K562 (cell line): ENCODE measurements at regions not wholly inside any gene's neighbourhood (a gene's known extent, or its start where the extent isn't known, plus 50 kb on each side); places are given as distances from the start of the nearest gene placed in this dataset.

ENCODE experiments used
- ATAC-seq: fragments of 200-7000 bp; cut with Tn5 transposase; 3 replicates; pipeline ENCODE4 v1.9.1; 2020; ENCODE audit warnings: moderate library complexity
- BruUV-seq: library from RNA; stranded (reverse); fragments of 400-500 nt; replicated peaks from 2 replicates; lab custom pipeline; 2021; lab: Mats Ljungman, UMichigan
- CTCF ChIA-PET: fragments of 300-600 bp; formaldehyde crosslinking; extraction: SDS; loops from one replicate; lab custom pipeline; 2021; ENCODE audit warnings: low intra/inter-chr PET ratio; lab: Yijun Ruan, JAX
- POLR2A ChIA-PET: fragments of 300-600, 350-650 bp; sonication (Branson Sonifier 250); formaldehyde crosslinking; extraction: SDS; loops from one replicate; lab custom pipeline; 2021; ENCODE audit warnings: antibody characterized with exemption, inconsistent platforms; lab: Yijun Ruan, JAX
- DNase-seq, 4 experiments: peaks; one replicate each; pipeline versions ENCODE4 v3.0.0 to v3.0.0-alpha.2; 2011 to 2018; ENCODE audit warnings: low spot score in 3 of 4, mixed read lengths in 3 of 4; ENCODE audit errors: extremely low read depth in 1 of 4
- FAIRE-seq: peaks from 2 replicates; lab custom pipeline; 2011; peaks lifted over from hg19 to GRCh38; lab: Jason Lieb, UNC
- H2AFZ ChIP-seq: 2 replicates; pipeline ENCODE4 v1.6.0; 2011; ENCODE audit warnings: low read depth, low read length, control low read depth, inconsistent platforms
- H3K27ac ChIP-seq: fragments of 200-600 bp; 3 replicates; pipeline ENCODE4 v1.8.0; 2011; ENCODE audit warnings: low read depth, mild to moderate bottlenecking, control low read depth, inconsistent platforms, low read length, moderate library complexity, mixed read lengths; ENCODE audit errors: extremely low read depth
- H3K27me3 ChIP-seq, 2 experiments: fragments of 300-600 bp in 1 of 2; 2 replicates in 1 of 2; 3 replicates in 1 of 2; pipeline versions ENCODE4 v1.6.0 to v1.8.0; 2011; ENCODE audit warnings: inconsistent platforms in 2 of 2, low read length in 2 of 2, mild to moderate bottlenecking in 1 of 2, mixed read lengths in 1 of 2, moderate library complexity in 1 of 2; ENCODE audit not compliant: control insufficient read depth in 2 of 2, insufficient read depth in 2 of 2
- H3K36me3 ChIP-seq: fragments of 300-600 bp; 3 replicates; pipeline ENCODE4 v1.8.0; 2011; ENCODE audit warnings: mild to moderate bottlenecking, low read length, inconsistent platforms; ENCODE audit not compliant: control insufficient read depth, insufficient read depth
- H3K4me1 ChIP-seq, 2 experiments: fragments of 200-600 bp in 1 of 2; replicated peaks in 1 of 2; 2 replicates in 1 of 2; 3 replicates in 1 of 2; pipeline versions ENCODE4 v1.5.1 to v1.8.0; 2011; ENCODE audit warnings: inconsistent platforms in 2 of 2, low read length in 2 of 2, mild to moderate bottlenecking in 1 of 2, mixed read lengths in 1 of 2, moderate library complexity in 1 of 2; ENCODE audit not compliant: control insufficient read depth in 2 of 2, insufficient read depth in 2 of 2
- H3K4me2 ChIP-seq: 2 replicates; pipeline ENCODE4 v1.6.1; 2011; ENCODE audit warnings: low read length, control low read depth, inconsistent platforms, mixed read lengths; ENCODE audit not compliant: insufficient read depth
- H3K4me3 ChIP-seq: fragments of 200-600 bp; sonication (generic), shearing (Covaris generic); 2 replicates; pipeline ENCODE4 v1.5.1; 2016; ENCODE audit warnings: control low read depth, inconsistent platforms
- H3K79me2 ChIP-seq: fragments of 200-600 bp; 3 replicates; pipeline ENCODE4 v1.8.0; 2011; ENCODE audit warnings: low read length, inconsistent platforms; ENCODE audit not compliant: control insufficient read depth, insufficient read depth
- H3K9ac ChIP-seq, 2 experiments: 2 replicates each; pipeline versions ENCODE4 v1.6.0 to v1.6.1; 2011; ENCODE audit warnings: low read depth in 2 of 2, low read length in 2 of 2, control low read depth in 1 of 2, inconsistent platforms in 1 of 2, mild to moderate bottlenecking in 1 of 2, mixed read lengths in 1 of 2; ENCODE audit not compliant: insufficient read depth in 1 of 2
- H3K9me1 ChIP-seq: one replicate; pipeline ENCODE4 v1.6.0; 2011; ENCODE audit warnings: inconsistent platforms, mild to moderate bottlenecking, low read length, moderate library complexity; ENCODE audit not compliant: control insufficient read depth, insufficient read depth
- H3K9me3 ChIP-seq: replicated peaks from 2 replicates; pipeline ENCODE4 v1.5.1; 2011; ENCODE audit warnings: low read depth, low read length, inconsistent platforms; ENCODE audit not compliant: control insufficient read depth, insufficient read depth
- H4K20me1 ChIP-seq: replicated peaks from 2 replicates; pipeline ENCODE4 v1.6.1; 2011; ENCODE audit warnings: low read length, inconsistent platforms, mixed read lengths; ENCODE audit not compliant: control insufficient read depth, insufficient read depth
- ATF1 ChIP-seq, 2 experiments: fragments of 450-650 bp in 1 of 2; IDR thresholded peaks; 2 replicates each; pipeline ENCODE4 v1.6.1; 2016; ENCODE audit warnings: missing compliant biosample characterization in 1 of 2, missing genetic modification characterization in 1 of 2
- BRF1 ChIP-seq: IDR thresholded peaks from 3 replicates; pipeline ENCODE4 v1.6.1; 2011; ENCODE audit warnings: borderline replicate concordance, mild to moderate bottlenecking; ENCODE audit not compliant: insufficient read length; ENCODE audit errors: extremely low read depth
- RCOR1 ChIP-seq, 2 experiments: IDR thresholded peaks; 2 replicates each; pipeline ENCODE4 v1.6.1; 2012; ENCODE audit warnings: low read depth in 2 of 2, low read length in 2 of 2, borderline replicate concordance in 1 of 2, improper control_type of control experiment in 1 of 2
- RREB1 ChIP-seq: fragments of 250-450 bp; sonication (Bioruptor Pico); IDR thresholded peaks from 2 replicates; pipeline ENCODE4 v1.4.0; 2020
- RUNX1 ChIP-seq: sonication (generic); IDR thresholded peaks from 2 replicates; pipeline ENCODE4 v1.6.1; 2016; ENCODE audit warnings: antibody characterized with exemption, low read depth
- ZNF586 ChIP-seq: fragments of 450-650 bp; formaldehyde crosslinking; conservative IDR thresholded peaks from 2 replicates; pipeline ENCODE4 v1.4.0; 2020; ENCODE audit warnings: mild to moderate bottlenecking, moderate library complexity
- ZSCAN29 ChIP-seq: fragments of 450-650 bp; IDR thresholded peaks from 2 replicates; pipeline ENCODE4 v1.6.1; 2017
- WGBS: fragments of 100-300 bp; shearing (Covaris generic); methylation state at CpG from one replicate; pipeline ENCODE4 v1.1.6; 2016; ENCODE audit warnings: low coverage, mixed read lengths; ENCODE audit not compliant: insufficient coverage; ENCODE audit errors: missing lambda C conversion rate; 5-methylcytosine and 5-hydroxymethylcytosine counted together
- in situ Hi-C: fragments of 300-500 bp; cut with MboI; formaldehyde crosslinking; loops from 4 replicates; pipeline ENCODE4 v1.15.0; 2018; ENCODE audit warnings: inconsistent platforms, mixed read lengths
- intact Hi-C: fragments of 100-400 bp; cut with micrococcal nuclease; formaldehyde crosslinking; loops from 2 replicates; pipeline ENCODE4 v1.14.2; 2022
- TF ChIP-seq, protein P1 (sequence below): fragments of 450-650 bp; formaldehyde crosslinking; IDR thresholded peaks from 2 replicates; pipeline ENCODE4 v1.4.0; 2020; ENCODE audit warnings: mild to moderate bottlenecking, moderate library complexity
- TF ChIP-seq, protein P2 (sequence below): IDR thresholded peaks from 2 replicates; pipeline ENCODE4 v1.6.1; 2011; ENCODE audit warnings: borderline replicate concordance, low read depth, mild to moderate bottlenecking, moderate library complexity, low read length; ENCODE audit not compliant: insufficient read depth, poor library complexity, severe bottlenecking

- TF ChIP-seq, protein P1, sequence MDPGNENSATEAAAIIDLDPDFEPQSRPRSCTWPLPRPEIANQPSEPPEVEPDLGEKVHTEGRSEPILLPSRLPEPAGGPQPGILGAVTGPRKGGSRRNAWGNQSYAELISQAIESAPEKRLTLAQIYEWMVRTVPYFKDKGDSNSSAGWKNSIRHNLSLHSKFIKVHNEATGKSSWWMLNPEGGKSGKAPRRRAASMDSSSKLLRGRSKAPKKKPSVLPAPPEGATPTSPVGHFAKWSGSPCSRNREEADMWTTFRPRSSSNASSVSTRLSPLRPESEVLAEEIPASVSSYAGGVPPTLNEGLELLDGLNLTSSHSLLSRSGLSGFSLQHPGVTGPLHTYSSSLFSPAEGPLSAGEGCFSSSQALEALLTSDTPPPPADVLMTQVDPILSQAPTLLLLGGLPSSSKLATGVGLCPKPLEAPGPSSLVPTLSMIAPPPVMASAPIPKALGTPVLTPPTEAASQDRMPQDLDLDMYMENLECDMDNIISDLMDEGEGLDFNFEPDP (CRISPR knock-in tag): no peak
- TF ChIP-seq, protein P2, sequence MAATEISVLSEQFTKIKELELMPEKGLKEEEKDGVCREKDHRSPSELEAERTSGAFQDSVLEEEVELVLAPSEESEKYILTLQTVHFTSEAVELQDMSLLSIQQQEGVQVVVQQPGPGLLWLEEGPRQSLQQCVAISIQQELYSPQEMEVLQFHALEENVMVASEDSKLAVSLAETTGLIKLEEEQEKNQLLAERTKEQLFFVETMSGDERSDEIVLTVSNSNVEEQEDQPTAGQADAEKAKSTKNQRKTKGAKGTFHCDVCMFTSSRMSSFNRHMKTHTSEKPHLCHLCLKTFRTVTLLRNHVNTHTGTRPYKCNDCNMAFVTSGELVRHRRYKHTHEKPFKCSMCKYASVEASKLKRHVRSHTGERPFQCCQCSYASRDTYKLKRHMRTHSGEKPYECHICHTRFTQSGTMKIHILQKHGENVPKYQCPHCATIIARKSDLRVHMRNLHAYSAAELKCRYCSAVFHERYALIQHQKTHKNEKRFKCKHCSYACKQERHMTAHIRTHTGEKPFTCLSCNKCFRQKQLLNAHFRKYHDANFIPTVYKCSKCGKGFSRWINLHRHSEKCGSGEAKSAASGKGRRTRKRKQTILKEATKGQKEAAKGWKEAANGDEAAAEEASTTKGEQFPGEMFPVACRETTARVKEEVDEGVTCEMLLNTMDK: no peak
- TF ChIP-seq ATF1 (CRISPR knock-in tag; IDR thresholded peaks at IDR 0.05) (no peak), ATF1 (tag; IDR thresholded peaks at IDR 0.05) (no peak)
These were observed 172.2 kb upstream of the ETV3 start (continued) for GRCh38 chr1:157310401-157310800.

DNA sequence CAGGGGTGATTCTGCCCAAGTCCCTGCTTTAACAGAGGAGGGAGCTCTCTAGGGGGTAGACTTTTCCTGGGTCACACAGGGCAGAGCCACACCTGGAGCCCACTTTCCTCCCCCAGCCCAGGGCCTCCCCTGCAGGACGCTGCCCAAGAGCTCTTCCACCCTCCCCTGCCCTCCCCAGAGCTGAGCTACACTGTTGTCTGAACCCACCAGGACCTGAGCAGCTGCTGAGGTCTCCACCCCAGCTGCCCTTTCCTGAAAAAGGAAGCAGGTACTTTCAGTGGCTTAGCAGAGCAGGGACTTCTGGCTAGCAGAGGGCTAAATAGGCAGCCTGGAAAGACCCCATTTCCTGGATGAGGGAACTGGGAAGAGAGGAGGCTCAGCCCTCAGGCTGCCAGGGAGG is 169.3 kb upstream of the ETV3 start:
- POLR2A ChIA-PET: interaction anchor here (0.6 to 1.2 kb wide), 5 partner anchors 15 to 124 kb away, joined by 3 to 4 read pairs (median 3); no protein-coding TSS in a partner anchor
- Histone ChIP-seq H3K4me3 (no peak overlapping the region), H3K36me3 (no peaks in the 10 kb centered on the region), H3K27me3 (no peaks in the 10 kb centered on the region), H4K20me1 (no peaks in the 10 kb centered on the region), H3K27ac (no peak overlapping the region), H3K9ac (no peak overlapping the region), H3K9me3 (no peaks in the 10 kb centered on the region; the same call in 1 of the 2 replicates), H3K9me1 (no peaks in the 10 kb centered on the region), H3K4me1 (peaks cover 10 to 32% of the 10 kb centered on the region in 2 experiments), H3K4me2 (no peak overlapping the region), H3K79me2 (no peaks in the 10 kb centered on the region), H2AFZ (0 out of 2 replicates have a peak overlapping the region, but pooled peaks have one; percentile 36)
- no peak for DNase-seq
- in situ Hi-C loops: loop anchor here (5.0 kb wide), 1 partner anchor 105 kb away; no protein-coding TSS in a partner anchor
- intact Hi-C loops: no loop called here
- WGBS: 11% methylated on average over 1 of the region's 1 CpG
- TF ChIP-seq BRF1: no peak
- no peak for TF ChIP-seq RUNX1
- 0 out of 2 replicates have a peak, but pooled peaks have one; percentile 31 for TF ChIP-seq RREB1 (CRISPR knock-in tag)
- no peak for TF ChIP-seq ZNF586
- no peak for TF ChIP-seq ZSCAN29
- no peak for TF ChIP-seq RCOR1 (IDR thresholded peaks at IDR 0.05; ENCODE audit: borderline replicate concordance in 1 of 2, low read depth in 2 of 2, low read length in 2 of 2)
- no peak for FAIRE-seq
- CTCF ChIA-PET: no interaction called here
- BruUV-seq: no TSS peak
- no peak for ATAC-seq
